CD14-positive monocyte (primary cell): ENCODE measurements at regions not wholly inside any gene's neighbourhood (a gene's known extent, or its start where the extent isn't known, plus 50 kb on each side); places are given as distances from the start of the nearest gene placed in this dataset.

Experiments used
- DNase-seq, 3 donors: peaks; one replicate each; pipeline ENCODE4 v3.0.0-alpha.2; 2011 to 2022
- H2AFZ ChIP-seq: 2 replicates; pipeline ENCODE4 v1.6.0; 2012; ENCODE audit warnings: mild to moderate bottlenecking, low read depth, low read length, inconsistent platforms; ENCODE audit not compliant: insufficient read depth, poor library complexity, severe bottlenecking
- H3K27ac ChIP-seq, 2 donors: 1 replicate in 1 of 2; 2 replicates in 1 of 2; pipeline ENCODE4 v1.5.1; 2012 to 2013; ENCODE audit warnings: low read length in 2 of 2, control low read depth in 1 of 2, inconsistent platforms in 1 of 2, low read depth in 1 of 2, mild to moderate bottlenecking in 1 of 2
- H3K27me3 ChIP-seq, 2 donors: one replicate each; pipeline versions ENCODE4 v1.6.0 to v1.6.1; 2011 to 2013; ENCODE audit warnings: low read length in 2 of 2; ENCODE audit not compliant: control insufficient read depth in 2 of 2, insufficient read depth in 2 of 2
- H3K36me3 ChIP-seq, 2 donors: replicated peaks in 1 of 2; 1 replicate in 1 of 2; 2 replicates in 1 of 2; pipeline versions ENCODE4 v1.5.1 to v1.6.1; 2012 to 2013; ENCODE audit warnings: low read length in 2 of 2, control low read depth in 1 of 2, inconsistent platforms in 1 of 2, mild to moderate bottlenecking in 1 of 2; ENCODE audit not compliant: insufficient read depth in 2 of 2, control insufficient read depth in 1 of 2
- H3K4me1 ChIP-seq, 2 donors: 1 replicate in 1 of 2; 2 replicates in 1 of 2; pipeline versions ENCODE4 v1.5.1 to v1.6.1; 2012 to 2013; ENCODE audit warnings: low read length in 2 of 2, control low read depth in 1 of 2, inconsistent platforms in 1 of 2, mild to moderate bottlenecking in 1 of 2, moderate library complexity in 1 of 2; ENCODE audit not compliant: insufficient read depth in 2 of 2, control insufficient read depth in 1 of 2
- H3K4me2 ChIP-seq: replicated peaks from 2 replicates; pipeline ENCODE3; 2012; ENCODE audit warnings: low read length, moderate library complexity, mild to moderate bottlenecking; ENCODE audit not compliant: poor library complexity, severe bottlenecking; ENCODE audit errors: extremely low read depth
- H3K4me3 ChIP-seq, 3 experiments: fragments of 200-600 bp in 1 of 3; sonication (generic) in 1 of 3; replicated peaks in 1 of 3; 1 replicate in 2 of 3; 2 replicates in 1 of 3; pipeline ENCODE4 v1.5.1; 2011 to 2013; ENCODE audit warnings: low read length in 3 of 3, mild to moderate bottlenecking in 3 of 3, control low read depth in 2 of 3, low read depth in 2 of 3, inconsistent platforms in 1 of 3, moderate library complexity in 1 of 3
- H3K79me2 ChIP-seq: 2 replicates; pipeline ENCODE4 v1.6.0; 2012; ENCODE audit warnings: mild to moderate bottlenecking, control low read depth, inconsistent platforms, low read length, moderate library complexity; ENCODE audit not compliant: insufficient read depth
- H3K9ac ChIP-seq: 2 replicates; pipeline ENCODE4 v1.6.0; 2017; ENCODE audit warnings: low read length, mild to moderate bottlenecking; ENCODE audit not compliant: insufficient read depth, poor library complexity, severe bottlenecking
- H3K9me3 ChIP-seq, 2 donors: replicated peaks in 1 of 2; 1 replicate in 1 of 2; 2 replicates in 1 of 2; pipeline versions ENCODE4 v1.5.1 to v1.6.1; 2012 to 2013; ENCODE audit warnings: low read length in 2 of 2, control low read depth in 1 of 2; ENCODE audit not compliant: control insufficient read depth in 1 of 2, insufficient read depth in 1 of 2
- H4K20me1 ChIP-seq: 2 replicates; pipeline ENCODE4 v1.6.0; 2012; ENCODE audit warnings: mild to moderate bottlenecking, low read length, control low read depth, moderate library complexity; ENCODE audit not compliant: insufficient read depth
- H3K27ac Mint-ChIP-seq, 7 donors: one replicate each; pipeline ENCODE4 v1.8.0; 2020; ENCODE audit warnings: mild to moderate bottlenecking in 7 of 7, mixed read lengths in 7 of 7, moderate library complexity in 6 of 7, inconsistent platforms in 2 of 7
- H3K27me3 Mint-ChIP-seq, 3 donors: one replicate each; pipeline ENCODE4 v1.8.0; 2021 to 2022; ENCODE audit warnings: low read depth in 3 of 3, mild to moderate bottlenecking in 3 of 3, mixed read lengths in 3 of 3, moderate library complexity in 3 of 3, inconsistent platforms in 1 of 3
- H3K36me3 Mint-ChIP-seq, 2 donors: one replicate each; pipeline ENCODE4 v1.8.0; 2020; ENCODE audit warnings: mixed read lengths in 2 of 2, inconsistent platforms in 1 of 2, mild to moderate bottlenecking in 1 of 2
- H3K4me1 Mint-ChIP-seq: one replicate; pipeline ENCODE4 v1.8.0; 2020; ENCODE audit warnings: mild to moderate bottlenecking, mixed read lengths
- H3K4me3 Mint-ChIP-seq, 2 donors: one replicate each; pipeline ENCODE4 v1.8.0; 2020; ENCODE audit warnings: mild to moderate bottlenecking in 2 of 2, mixed read lengths in 2 of 2, moderate library complexity in 1 of 2
- H3K9me3 Mint-ChIP-seq, 7 donors: one replicate each; pipeline ENCODE4 v1.8.0; 2020 to 2022; ENCODE audit warnings: mixed read lengths in 7 of 7, mild to moderate bottlenecking in 6 of 7, moderate library complexity in 6 of 7, inconsistent platforms in 2 of 7
- CTCF ChIP-seq: fragments of 200-600 bp; IDR thresholded peaks from one replicate; pipeline ENCODE4 v1.8.0; 2022; ENCODE audit warnings: antibody characterized with exemption, mild to moderate bottlenecking
- WGBS: methylation state at CpG from one replicate; pipeline ENCODE4 v1.1.5; 2013; ENCODE audit warnings: missing lambda C conversion rate; ENCODE audit not compliant: insufficient coverage; 5-methylcytosine and 5-hydroxymethylcytosine counted together
- intact Hi-C, 2 donors: fragments of 100-400 bp; cut with micrococcal nuclease; formaldehyde crosslinking; loops; one replicate each; pipeline versions ENCODE4 v1.15.0 to v1.15.1; 2023

GRCh38 chr14:71426001-71426400 is 506.2 kb upstream of the RGS6 start:
- H3K9me3 Mint-ChIP-seq: peaks cover 11 to 28% (median 19%) of the 10 kb centered on the region in 7 donors
- Histone ChIP-seq H3K79me2 (peaks cover 4% of the 10 kb centered on the region), H3K4me2 (no peak overlapping the region), H3K4me1 (peaks cover 0 to 8% of the 10 kb centered on the region in 2 donors), H3K36me3 (peaks cover 5 to 14% of the 10 kb centered on the region in 2 donors), H3K4me3 (no peak overlapping the region), H3K27ac (no peak overlapping the region), H3K27me3 (no peaks in the 10 kb centered on the region), H3K9me3 (peaks cover 0 to 5% of the 10 kb centered on the region in 2 donors), H3K9ac (no peak overlapping the region), H4K20me1 (peaks cover 19% of the 10 kb centered on the region), H2AFZ (no peak overlapping the region)
- H3K27me3 Mint-ChIP-seq: peaks cover 0 to 1% (median 0%) of the 10 kb centered on the region in 3 donors
- intact Hi-C loops: no loop called here
- TF ChIP-seq CTCF: no peak
- peaks cover 42 to 44% of the 10 kb centered on the region in 2 donors for H3K36me3 Mint-ChIP-seq
- H3K27ac Mint-ChIP-seq: no peak overlapping the region
- no CpG with 5 or more reads among the region's 2 CpGs for WGBS
- H3K4me3 Mint-ChIP-seq: no peak overlapping the region
- DNase-seq: no peak
- H3K4me1 Mint-ChIP-seq: peaks cover 21% of the 10 kb centered on the region

GRCh38 chr14:71429902-71430301 is 502.3 kb upstream of the RGS6 start:
- Mint-ChIP-seq H3K36me3 (peaks cover 30 to 34% of the 10 kb centered on the region in 2 donors), H3K4me1 (peaks cover 15% of the 10 kb centered on the region), H3K27me3 (peaks cover 0 to 1% (median 0%) of the 10 kb centered on the region in 3 donors), H3K4me3 (no peak overlapping the region), H3K27ac (no peak overlapping the region), H3K9me3 (peaks cover 10 to 19% (median 16%) of the 10 kb centered on the region in 7 donors)
- H2AFZ ChIP-seq: no peak overlapping the region
- no peak overlapping the region for H3K4me3 ChIP-seq
- peaks cover 44% of the 10 kb centered on the region for H4K20me1 ChIP-seq
- H3K9ac ChIP-seq: no peak overlapping the region
- H3K9me3 ChIP-seq: peaks cover 0 to 5% of the 10 kb centered on the region in 2 donors
- H3K27me3 ChIP-seq: no peaks in the 10 kb centered on the region
- H3K27ac ChIP-seq: no peak overlapping the region
- peaks cover 3 to 13% of the 10 kb centered on the region in 2 donors for H3K36me3 ChIP-seq
- H3K79me2 ChIP-seq: peaks cover 4% of the 10 kb centered on the region
- no peaks in the 10 kb centered on the region for H3K4me1 ChIP-seq
- no peak for TF ChIP-seq CTCF
- intact Hi-C loops: no loop called here
- no peak for DNase-seq
- no peak overlapping the region for H3K4me2 ChIP-seq
